ENCODE measurements at regions not wholly inside any gene's neighbourhood (a gene's known extent, or its start where the extent isn't known, plus 50 kb on each side); places are given as distances from the start of the nearest gene placed in this dataset.

DNA sequence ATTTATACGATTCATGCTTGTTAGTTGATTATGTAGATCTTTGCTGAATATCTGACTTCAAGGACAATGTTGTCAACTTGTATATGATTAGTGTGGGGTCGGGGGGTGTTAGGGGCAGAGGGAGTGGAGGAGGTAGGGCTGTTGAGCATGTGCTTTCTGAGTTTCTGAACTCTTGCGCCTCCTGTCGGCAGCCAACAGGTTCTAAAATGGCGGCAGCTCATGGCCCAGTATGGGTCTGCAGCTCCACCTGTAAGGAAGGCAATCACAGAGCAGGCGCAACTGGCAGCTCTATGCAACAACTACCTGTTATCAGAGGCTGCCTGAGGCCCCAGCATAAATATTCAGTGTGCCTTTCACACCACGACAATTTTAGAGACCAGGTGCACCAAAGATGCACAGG is 205.8 kb upstream of the PLXNA2 start:
- TF ChIP-seq POLR2A (IDR thresholded peaks at IDR 0.05; ENCODE audit: low read depth, low read length): no peak
- no peak for DNase-seq (ENCODE audit: insufficient read length, low spot score)
- FAIRE-seq: no peak

DNA sequence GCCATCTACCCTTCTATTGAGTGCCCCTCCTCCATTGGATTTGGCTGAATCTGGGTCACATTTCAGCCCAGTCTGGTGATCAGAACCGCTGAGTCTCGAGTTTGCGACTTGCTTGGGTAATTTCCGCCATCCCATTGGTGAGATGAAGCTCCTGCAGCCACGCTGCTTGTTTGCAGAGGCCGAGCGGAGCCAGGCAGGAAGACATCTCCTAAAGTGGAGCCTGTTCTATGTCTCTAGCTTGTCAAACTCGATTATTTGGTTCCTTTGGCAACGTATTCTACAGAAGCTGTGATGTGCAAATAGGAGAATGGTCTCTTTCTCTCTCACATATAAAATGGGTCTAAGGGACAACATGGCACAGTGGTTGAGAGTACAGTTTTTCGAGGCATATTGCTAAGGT is 206.8 kb upstream of the PLXNA2 start:
- no peak for FAIRE-seq
- no peak for DNase-seq (ENCODE audit: insufficient read length, low spot score)
- no peak for TF ChIP-seq POLR2A (IDR thresholded peaks at IDR 0.05; ENCODE audit: low read depth, low read length)

DNA sequence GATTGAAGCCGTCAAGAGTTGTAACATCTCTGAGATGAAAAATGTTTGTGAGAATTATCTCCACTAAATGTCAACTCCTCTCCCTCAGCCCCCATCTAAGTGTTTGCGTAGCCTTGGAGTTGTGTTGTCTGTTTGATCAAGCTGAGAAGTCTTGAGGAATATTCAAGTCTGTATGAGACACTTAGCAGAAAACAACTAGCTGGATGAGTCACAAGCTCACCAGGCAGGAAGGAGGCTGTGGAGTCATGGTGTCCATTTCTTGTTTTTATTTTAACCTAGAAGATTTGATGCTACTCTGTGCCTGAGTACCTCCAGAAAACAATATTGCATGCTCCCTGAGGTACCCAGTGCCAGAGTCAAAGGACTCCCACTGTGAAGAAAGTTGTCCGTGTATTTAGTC is 211.6 kb upstream of the PLXNA2 start:
- DNase-seq (ENCODE audit: insufficient read length, low spot score): no peak
- no peak for FAIRE-seq
- TF ChIP-seq POLR2A (IDR thresholded peaks at IDR 0.05; ENCODE audit: low read depth, low read length): no peak

DNA sequence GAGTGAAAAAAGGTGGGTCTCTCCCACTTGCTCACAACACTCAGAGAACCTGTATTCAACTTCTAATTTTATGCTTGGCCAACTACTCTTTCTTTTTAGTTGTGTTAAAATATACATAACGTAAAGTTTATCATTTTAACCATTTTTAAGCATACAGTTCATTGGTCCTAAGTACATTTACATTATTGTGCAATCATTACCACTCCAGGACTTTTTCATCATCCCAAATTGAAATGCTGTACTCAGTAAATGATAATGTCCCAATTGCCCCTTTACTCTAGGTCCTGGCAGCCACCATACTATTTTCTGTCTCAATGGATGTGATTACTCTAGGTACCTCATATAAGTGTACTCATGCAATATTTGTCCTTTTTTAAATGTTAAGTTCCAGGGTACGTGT is 212.3 kb upstream of the PLXNA2 start:
- DNase-seq (ENCODE audit: insufficient read length, low spot score) (no peak), FAIRE-seq (no peak)
- no peak for TF ChIP-seq POLR2A (IDR thresholded peaks at IDR 0.05; ENCODE audit: low read depth, low read length)

DNA sequence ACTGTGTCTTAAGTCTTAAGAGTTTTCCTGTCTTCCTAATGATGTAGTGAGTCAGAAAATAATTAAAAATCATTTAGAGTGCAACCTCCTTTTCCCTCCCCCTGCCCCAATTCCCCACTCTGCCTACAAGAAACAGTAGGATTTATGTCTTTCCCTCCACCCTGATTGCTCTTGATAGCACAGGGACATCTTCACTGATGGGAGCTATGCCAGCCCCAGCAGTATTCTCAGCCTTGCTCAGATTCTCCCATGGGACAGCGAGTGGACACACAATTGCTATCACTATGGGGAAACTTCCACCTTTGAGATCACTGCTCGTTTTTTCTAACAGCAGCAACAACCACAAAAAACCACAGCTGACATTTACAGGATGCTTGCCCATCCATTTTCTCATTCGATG is 216.6 kb upstream of the PLXNA2 start:
- no peak for TF ChIP-seq POLR2A (IDR thresholded peaks at IDR 0.05; ENCODE audit: low read depth, low read length)
- DNase-seq (ENCODE audit: insufficient read length, low spot score) (no peak), FAIRE-seq (no peak)

DNA sequence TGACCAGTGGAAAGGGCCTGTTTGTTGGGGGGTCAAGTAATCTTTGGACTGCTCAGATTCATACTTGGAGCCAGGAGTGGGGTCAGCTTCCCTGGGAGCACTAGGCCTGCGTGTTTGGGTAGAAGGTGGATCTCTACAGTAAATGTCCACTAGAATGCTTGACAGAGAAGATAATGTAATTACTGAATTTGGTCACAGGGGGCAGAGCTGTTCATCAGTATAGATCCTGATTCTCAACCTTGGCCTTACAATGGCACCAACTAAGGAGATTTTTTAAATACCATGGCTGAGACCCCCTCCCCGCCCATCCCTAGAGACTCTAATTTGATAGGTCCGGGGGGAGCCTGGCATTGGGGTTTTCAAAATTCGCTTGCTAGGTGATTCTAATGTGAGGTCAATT is 217.5 kb upstream of the PLXNA2 start:
- DNase-seq (ENCODE audit: insufficient read length, low spot score) (no peak), FAIRE-seq (no peak)
- TF ChIP-seq POLR2A (IDR thresholded peaks at IDR 0.05; ENCODE audit: low read depth, low read length): no peak

DNA sequence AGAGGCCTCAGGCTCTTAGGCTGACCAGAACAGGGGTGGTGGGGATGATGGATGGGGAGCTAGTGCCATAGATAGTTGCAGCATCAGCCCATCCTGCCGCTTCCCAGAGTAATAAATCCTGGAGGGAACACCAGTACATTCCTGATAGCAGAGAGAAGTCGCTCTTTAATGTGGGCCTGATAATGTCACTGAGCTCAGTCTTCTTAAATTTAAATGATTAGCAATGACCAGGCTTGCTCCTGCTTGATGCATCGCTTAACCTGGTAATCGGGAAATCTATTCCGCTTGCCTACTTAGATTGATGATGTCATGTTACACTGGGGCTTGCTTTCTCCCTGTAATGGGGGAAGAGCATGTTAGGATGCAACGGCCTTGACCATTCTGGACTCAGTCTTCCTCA is 218.6 kb upstream of the PLXNA2 start:
- FAIRE-seq (no peak), DNase-seq (ENCODE audit: insufficient read length, low spot score) (no peak)

DNA sequence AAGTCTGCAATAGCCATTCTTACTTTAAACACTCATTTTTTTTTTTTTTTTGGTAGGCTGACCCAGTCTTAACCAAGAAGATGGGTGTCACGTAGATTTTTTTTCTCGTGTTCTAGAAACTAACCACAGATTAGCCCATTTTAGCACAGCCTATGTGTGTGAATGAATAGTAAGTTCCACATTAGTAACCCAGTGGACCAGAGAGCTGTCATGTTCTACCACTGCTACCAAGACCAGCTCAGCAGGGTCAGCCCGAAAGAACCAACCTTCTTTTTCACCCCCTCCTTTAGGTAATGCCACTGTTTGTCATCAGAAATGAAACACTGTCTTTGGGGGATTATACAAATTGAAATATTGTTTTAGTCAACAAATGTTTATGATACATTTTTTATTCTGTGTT is 221.1 kb upstream of the PLXNA2 start:
- TF ChIP-seq POLR2A (IDR thresholded peaks at IDR 0.05; ENCODE audit: low read depth, low read length): no peak
- DNase-seq (ENCODE audit: insufficient read length, low spot score) (no peak), FAIRE-seq (no peak)

More for the DNA sequence above, 218.6 kb upstream of the PLXNA2 start:
- TF ChIP-seq POLR2A (IDR thresholded peaks at IDR 0.05; ENCODE audit: low read depth, low read length): no peak

DNA sequence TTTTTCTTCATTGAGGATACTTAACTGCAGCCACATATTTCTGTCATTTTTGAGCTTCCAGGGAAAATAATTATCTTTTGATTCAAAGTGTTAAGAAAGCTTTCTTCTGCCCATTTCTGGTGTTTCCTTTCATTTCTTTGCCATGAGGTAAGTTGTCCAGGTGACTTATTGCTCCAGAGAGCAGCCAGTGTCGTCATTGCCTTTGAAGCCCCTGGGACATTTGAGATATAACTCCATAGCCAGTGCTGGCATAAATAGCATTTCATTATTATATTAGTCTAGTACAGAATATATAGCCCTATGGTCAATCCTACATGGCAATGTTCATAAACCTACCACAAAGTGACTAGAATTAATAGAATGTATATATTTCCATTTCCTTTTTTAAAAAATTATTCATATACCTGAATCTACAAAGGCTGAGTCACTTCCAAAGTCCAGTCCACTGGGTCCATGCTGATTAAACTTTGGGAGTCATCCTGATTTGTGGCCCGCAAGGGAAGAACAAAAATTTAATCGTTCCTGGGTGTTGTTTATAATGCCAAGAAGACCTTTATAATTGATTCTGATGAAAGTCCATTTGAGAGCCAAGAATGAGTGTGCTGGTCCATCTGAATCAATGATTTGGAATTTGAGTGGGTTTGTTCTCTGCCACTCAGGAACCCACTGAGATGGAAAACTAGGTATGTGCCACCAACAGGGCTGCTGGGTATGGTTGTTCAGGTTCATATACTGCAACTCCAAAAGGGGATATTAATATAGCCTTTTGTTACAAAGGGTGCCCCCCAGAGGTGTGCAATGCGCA is 221.8 kb upstream of the PLXNA2 start:
- no peak for TF ChIP-seq POLR2A (IDR thresholded peaks at IDR 0.05; ENCODE audit: low read depth, low read length)
- DNase-seq (ENCODE audit: insufficient read length, low spot score) (no peak), FAIRE-seq (no peak)

DNA sequence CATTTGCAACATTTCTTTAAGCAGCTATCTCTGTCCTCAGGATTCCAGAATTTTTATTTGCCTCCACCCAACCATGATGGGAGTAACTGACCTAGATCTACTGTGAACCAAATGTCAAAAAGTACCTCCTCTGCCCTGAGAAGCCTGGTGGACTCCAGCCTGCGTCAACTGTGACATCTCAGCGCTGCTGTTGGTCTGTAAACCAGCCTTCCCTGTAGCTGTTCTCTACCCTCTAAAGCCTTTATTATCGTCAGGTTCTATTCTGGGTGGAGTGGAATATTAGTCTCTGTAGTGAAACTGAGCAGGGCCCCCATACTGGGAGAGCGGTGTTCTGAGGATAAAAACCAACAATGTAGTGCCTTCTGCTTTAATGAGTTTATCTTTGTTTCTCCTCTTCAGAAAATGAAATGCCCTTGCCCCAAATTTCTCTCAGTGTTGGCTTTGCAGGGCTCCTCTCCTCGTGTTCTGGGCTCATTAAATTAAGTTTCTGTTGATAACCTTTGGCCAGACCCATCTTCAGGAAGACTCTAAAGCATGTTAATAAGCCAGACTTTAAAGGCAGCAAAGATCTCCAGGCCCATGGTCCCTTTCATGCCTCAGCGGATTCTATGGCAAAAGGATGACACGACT is 223.1 kb upstream of the PLXNA2 start:
- TF ChIP-seq POLR2A (IDR thresholded peaks at IDR 0.05; ENCODE audit: low read depth, low read length): no peak
- FAIRE-seq (no peak), DNase-seq (ENCODE audit: insufficient read length, low spot score) (no peak)

DNA sequence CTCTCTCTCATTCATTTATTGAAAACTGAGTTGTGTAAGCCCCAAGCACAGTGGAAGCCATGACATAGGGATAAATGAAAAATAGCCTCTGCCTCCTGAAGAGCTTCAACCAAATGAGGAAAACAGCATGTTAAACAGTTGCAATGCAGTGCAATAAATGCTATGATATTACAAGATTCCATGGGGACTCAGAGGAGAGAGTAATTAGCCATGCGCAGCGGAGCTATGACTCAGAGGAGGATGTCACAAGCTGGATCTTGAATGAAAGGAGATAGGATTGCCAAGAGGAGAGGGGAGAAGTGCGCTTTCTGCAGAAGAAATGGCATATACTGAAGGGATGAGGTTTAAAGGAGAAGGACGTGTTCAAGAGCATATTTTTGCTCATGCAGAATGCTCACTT is 231.3 kb upstream of the PLXNA2 start:
- FAIRE-seq: no peak
- no peak for TF ChIP-seq POLR2A (IDR thresholded peaks at IDR 0.05; ENCODE audit: low read depth, low read length)
- no peak for DNase-seq (ENCODE audit: insufficient read length, low spot score)

DNA sequence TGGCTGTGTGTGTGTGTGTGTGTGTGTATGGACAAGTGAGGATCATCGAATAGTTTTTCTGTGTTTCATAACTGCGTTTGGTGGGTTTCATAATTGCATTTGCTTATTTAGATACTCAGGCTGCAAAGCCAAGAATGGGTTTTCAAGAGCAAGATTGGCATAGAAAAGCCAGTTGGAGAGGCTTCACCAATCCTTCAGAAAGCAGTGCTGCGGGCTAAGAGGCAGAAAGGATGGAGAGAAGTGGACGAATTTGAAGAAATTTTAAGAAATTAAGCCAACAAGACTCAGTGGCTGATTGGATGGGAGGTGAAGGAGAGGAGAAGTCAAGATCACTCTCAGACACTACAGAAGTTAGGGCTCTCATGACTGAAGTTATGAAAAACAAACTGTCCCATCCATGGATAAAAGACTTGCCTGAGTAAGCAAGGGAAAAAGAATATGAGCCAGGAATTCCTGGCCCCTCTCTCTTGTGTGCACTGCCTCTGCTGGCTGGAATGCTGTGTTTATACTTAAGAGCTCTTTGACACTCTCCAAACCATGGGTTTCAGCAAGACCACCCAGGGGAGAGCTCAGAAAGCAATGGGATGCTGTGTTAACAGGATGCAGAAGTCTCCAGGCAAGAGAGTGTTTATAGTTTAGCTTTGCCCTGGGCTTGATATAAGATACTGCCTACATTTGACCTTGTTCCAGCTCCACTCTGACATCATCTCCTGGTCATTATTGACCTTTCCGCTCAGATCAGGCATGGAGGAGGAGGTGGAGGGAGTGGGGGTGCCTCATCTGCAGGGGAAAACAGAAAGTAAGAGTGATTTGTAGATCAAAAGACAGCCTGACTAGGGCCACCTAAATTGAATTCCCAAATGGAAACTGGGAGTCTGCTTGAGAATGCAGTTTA is 232.0 kb upstream of the PLXNA2 start:
- FAIRE-seq (no peak), DNase-seq (ENCODE audit: insufficient read length, low spot score) (no peak)
- no peak for TF ChIP-seq POLR2A (IDR thresholded peaks at IDR 0.05; ENCODE audit: low read depth, low read length)

DNA sequence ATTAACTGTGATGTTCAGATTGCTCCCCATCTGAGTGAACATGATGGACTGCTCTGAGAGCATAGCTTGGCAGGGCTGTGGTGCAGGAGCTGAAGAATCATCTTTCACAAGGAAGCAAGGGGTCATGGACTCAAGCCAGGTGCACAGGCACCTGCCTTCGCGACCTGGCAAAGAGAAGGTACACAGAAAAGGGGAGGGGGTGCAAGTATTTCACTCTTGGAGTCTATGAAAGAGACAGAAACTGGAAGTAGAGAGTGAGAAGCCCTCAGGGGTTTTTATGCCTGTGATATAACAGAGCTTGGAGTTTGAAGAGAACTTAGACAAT is 232.6 kb upstream of the PLXNA2 start:
- no peak for DNase-seq (ENCODE audit: insufficient read length, low spot score)
- no peak for TF ChIP-seq POLR2A (IDR thresholded peaks at IDR 0.05; ENCODE audit: low read depth, low read length)
- no peak for FAIRE-seq

DNA sequence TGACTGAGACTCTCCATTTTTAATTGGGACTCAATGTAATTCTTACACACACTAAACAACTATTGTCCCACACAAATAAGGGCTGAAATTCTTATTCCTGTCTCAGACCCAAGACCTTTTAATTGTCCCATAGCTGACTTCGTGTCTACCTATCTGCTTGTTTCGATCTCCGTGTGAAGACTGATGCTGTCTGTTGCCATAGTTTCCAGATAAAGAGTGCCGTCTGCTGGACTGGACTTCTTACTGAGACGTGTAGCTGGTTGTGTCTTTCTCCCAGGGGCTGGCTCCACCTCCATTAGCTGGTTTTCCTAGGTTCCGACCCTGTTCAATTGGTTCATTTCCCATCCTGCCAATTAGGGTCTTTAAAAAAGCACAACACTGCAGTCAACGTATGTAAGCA is 235.3 kb upstream of the PLXNA2 start:
- FAIRE-seq: no peak
- TF ChIP-seq POLR2A (IDR thresholded peaks at IDR 0.05; ENCODE audit: low read depth, low read length): no peak
- DNase-seq (ENCODE audit: insufficient read length, low spot score): no peak
